ENCODE measurements at regions not wholly inside any gene's neighbourhood (a gene's known extent, or its start where the extent isn't known, plus 50 kb on each side); places are given as distances from the start of the nearest gene placed in this dataset.
A peak's percentile ranks its signal among the peaks of the same experiment; 100 is the strongest.

DNA sequence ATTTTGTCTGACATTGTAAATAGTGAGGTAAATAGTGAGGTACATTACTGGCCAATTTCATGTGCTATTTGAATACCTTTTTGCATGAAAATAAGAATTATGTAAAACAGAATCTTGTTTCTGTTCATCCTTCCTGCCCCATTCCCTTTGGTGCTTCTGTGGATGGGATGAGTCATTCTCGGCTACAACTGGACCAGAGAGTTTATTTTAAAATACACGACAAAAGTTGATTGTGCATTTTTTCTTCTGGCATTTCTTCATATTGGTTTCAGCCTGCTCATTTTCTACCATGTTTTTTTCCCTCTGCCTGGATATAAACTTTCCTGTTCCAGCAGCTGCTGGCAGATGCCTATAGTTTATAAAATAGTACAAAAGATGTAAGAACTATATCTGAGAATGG lies 107.5 kb downstream of the CYSLTR2 start:
- H3K27me3 Mint-ChIP-seq = peaks cover 13% of the 10 kb centered on the region
- intact Hi-C loops (cut with micrococcal nuclease) = no loop called here
- no peaks in the 10 kb centered on the region for H3K4me1 Mint-ChIP-seq
- TF ChIP-seq, protein P1, sequence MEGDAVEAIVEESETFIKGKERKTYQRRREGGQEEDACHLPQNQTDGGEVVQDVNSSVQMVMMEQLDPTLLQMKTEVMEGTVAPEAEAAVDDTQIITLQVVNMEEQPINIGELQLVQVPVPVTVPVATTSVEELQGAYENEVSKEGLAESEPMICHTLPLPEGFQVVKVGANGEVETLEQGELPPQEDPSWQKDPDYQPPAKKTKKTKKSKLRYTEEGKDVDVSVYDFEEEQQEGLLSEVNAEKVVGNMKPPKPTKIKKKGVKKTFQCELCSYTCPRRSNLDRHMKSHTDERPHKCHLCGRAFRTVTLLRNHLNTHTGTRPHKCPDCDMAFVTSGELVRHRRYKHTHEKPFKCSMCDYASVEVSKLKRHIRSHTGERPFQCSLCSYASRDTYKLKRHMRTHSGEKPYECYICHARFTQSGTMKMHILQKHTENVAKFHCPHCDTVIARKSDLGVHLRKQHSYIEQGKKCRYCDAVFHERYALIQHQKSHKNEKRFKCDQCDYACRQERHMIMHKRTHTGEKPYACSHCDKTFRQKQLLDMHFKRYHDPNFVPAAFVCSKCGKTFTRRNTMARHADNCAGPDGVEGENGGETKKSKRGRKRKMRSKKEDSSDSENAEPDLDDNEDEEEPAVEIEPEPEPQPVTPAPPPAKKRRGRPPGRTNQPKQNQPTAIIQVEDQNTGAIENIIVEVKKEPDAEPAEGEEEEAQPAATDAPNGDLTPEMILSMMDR (IDR thresholded peaks at IDR 0.05) = no peak
- POLR2A ChIA-PET = no interaction called here
- DNase-seq (no peak), ATAC-seq (ENCODE audit: low read depth) (no peak)
- H3K36me3 Mint-ChIP-seq (ENCODE audit: low read depth) = no peaks in the 10 kb centered on the region
- H3K4me3 Mint-ChIP-seq = no peak overlapping the region
- CTCF ChIA-PET = no interaction called here
- H3K27ac Mint-ChIP-seq = no peak overlapping the region
- H3K9me3 Mint-ChIP-seq = peaks cover 20% of the 10 kb centered on the region

DNA sequence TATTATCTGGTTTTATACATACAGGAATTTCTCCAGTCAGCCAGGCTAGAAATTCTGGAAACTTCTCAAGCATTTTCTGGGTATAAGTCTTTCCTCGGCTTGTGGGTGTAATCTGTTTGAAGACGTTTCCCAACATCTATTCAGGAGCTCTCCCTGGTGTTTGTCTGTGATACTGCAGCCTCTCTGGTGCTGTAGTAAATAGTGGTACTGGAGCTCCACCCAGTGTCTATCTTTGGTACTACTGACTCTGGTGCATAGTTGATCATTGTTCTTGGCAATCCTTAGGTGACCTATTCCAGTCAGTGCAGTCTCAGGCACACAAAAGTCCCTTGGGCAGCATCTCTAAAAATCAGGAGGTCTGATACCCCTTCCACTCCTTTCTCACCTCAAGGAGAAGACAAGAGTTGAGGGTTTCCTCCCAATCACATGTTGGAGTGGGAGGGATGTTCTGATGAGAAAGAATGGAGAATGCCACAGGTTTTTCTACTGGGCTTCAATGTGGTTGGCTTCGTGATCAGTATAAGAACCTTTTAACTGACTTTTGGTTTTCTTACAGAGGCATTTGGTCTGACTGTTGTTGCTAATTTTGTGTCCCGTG lies 115.5 kb downstream of the CYSLTR2 start:
- TF ChIP-seq, protein P1 (IDR thresholded peaks at IDR 0.05) = peak; percentile 38
- Mint-ChIP-seq H3K4me1 (peaks cover 2% of the 10 kb centered on the region), H3K36me3 (ENCODE audit: low read depth) (no peaks in the 10 kb centered on the region), H3K9me3 (peaks cover 23% of the 10 kb centered on the region), H3K27me3 (peaks cover 17% of the 10 kb centered on the region), H3K4me3 (no peak overlapping the region), H3K27ac (no peak overlapping the region)
- DNase-seq = peak; percentile 25
- peak; percentile 100 for ATAC-seq (ENCODE audit: low read depth)
- intact Hi-C loops (cut with micrococcal nuclease) = loop anchor here (1.0 to 2.0 kb wide), 12 partner anchors 20 to 1875 kb away; partner anchors contain the start of gene ITM2B
- CTCF ChIA-PET = interaction anchor here (0.6 to 2.7 kb wide), 19 partner anchors 11 to 1937 kb away, joined by 3 to 18 read pairs (median 4); partner anchors contain the start of gene NUDT15
- POLR2A ChIA-PET = interaction anchor here (0.7 kb wide), 1 partner anchor 691 kb away, joined by 7 read pairs; no protein-coding TSS in a partner anchor

DNA sequence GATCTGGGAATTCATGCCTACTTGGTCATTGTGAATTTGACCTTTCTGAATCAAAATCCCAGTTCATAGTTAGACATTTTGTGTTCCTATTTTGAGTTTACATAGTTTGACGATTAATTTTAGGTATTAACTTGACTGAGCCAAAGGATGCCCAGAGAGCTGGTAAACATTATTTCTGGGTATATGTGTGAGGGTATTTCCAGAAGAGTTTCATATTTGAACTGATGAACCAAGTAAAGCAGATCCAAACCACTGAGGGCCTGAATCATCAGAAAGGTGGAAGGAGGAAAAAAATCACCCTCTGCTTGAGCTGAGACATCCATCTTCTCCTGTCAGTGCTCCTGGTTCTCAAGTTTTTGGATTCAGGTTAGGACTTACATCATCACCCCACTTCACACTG lies 116.6 kb downstream of the CYSLTR2 start:
- intact Hi-C loops (cut with micrococcal nuclease) = no loop called here
- ChIA-PET CTCF (interaction anchor here (1.0 to 2.2 kb wide), 3 partner anchors 21 to 692 kb away, joined by 3 to 10 read pairs (median 4); no protein-coding TSS in a partner anchor), POLR2A (no interaction called here)
- no peak for ATAC-seq (ENCODE audit: low read depth)
- peaks cover 22% of the 10 kb centered on the region for H3K27me3 Mint-ChIP-seq
- peaks cover 12% of the 10 kb centered on the region for H3K9me3 Mint-ChIP-seq
- no peak overlapping the region for H3K4me3 Mint-ChIP-seq
- no peaks in the 10 kb centered on the region for H3K36me3 Mint-ChIP-seq (ENCODE audit: low read depth)
- H3K4me1 Mint-ChIP-seq = peaks cover 2% of the 10 kb centered on the region
- no peak overlapping the region for H3K27ac Mint-ChIP-seq
- DNase-seq = no peak
- TF ChIP-seq, protein P1 (IDR thresholded peaks at IDR 0.05) = no peak

DNA sequence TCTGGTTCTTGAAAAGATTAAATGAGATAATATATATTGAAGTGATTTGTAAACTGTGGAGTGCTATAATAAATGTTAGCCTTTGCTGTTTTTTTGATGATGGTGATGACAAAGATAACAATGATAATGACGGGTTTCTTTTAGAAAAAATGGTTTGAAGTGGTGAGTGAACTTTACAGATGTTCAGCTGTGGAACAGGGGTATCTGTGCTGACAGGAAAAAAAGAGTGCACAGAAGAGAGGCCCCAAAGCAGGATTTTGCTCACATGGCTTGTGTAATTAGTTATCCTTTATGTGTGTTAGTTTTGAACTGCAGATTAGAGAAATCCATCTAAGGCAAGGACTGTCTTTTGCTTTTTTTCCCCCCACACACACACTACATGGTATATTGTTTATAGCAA lies 119.2 kb downstream of the CYSLTR2 start:
- ChIA-PET CTCF (no interaction called here), POLR2A (no interaction called here)
- no peak overlapping the region for H3K4me3 Mint-ChIP-seq
- ATAC-seq (ENCODE audit: low read depth) (no peak), DNase-seq (no peak)
- no peaks in the 10 kb centered on the region for H3K36me3 Mint-ChIP-seq (ENCODE audit: low read depth)
- H3K9me3 Mint-ChIP-seq = peaks cover 6% of the 10 kb centered on the region
- H3K27ac Mint-ChIP-seq = no peak overlapping the region
- H3K4me1 Mint-ChIP-seq = peaks cover 2% of the 10 kb centered on the region
- intact Hi-C loops (cut with micrococcal nuclease) = no loop called here
- peaks cover 30% of the 10 kb centered on the region for H3K27me3 Mint-ChIP-seq
- TF ChIP-seq, protein P1 (IDR thresholded peaks at IDR 0.05) = no peak

DNA sequence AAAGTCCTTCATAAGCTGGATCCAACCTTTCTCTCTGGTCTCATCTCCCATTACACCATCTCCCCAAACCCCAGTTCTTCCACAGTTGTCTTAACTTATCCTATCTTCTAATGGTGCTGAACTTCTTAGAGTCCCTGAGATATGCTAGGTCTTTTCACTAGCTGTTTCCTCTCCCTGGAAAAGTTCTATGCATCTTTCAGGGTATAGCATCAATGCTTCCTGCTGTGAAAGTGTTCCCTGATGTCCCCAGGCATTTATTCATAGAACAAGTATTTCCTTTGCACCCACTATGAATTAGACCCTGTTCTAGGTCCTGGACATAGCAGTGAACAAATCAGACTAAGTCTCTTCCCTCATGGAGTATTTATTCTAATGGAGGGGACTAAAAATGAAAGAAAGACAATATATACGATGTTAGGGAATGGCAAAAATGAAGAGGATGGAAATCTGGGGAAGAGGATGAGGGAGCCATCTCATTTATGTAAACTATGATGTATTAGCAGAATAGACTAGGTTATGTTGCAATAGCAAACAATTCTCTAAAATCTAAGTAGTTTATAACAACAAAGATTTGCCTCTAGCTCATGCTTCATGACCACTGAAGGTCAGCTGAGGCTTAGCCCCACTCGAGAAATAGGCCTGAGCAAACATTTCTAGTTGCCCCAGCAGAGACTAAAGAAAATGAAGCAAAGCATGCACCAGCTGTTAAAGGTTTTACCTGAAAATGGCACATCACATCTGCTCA lies 120.0 kb downstream of the CYSLTR2 start:
- ChIA-PET CTCF (no interaction called here), POLR2A (no interaction called here)
- intact Hi-C loops (cut with micrococcal nuclease) = no loop called here
- H3K27ac Mint-ChIP-seq = no peak overlapping the region
- H3K9me3 Mint-ChIP-seq = peaks cover under 1% of the 10 kb centered on the region
- DNase-seq (no peak), ATAC-seq (ENCODE audit: low read depth) (no peak)
- peaks cover 27% of the 10 kb centered on the region for H3K27me3 Mint-ChIP-seq
- no peak overlapping the region for H3K4me3 Mint-ChIP-seq
- no peaks in the 10 kb centered on the region for H3K36me3 Mint-ChIP-seq (ENCODE audit: low read depth)
- peaks cover 2% of the 10 kb centered on the region for H3K4me1 Mint-ChIP-seq
- TF ChIP-seq, protein P1 (IDR thresholded peaks at IDR 0.05) = no peak

Data from activated B cell treated with CpG ODN at 0.5 μM for 24 hours (primary cell).